SKM-1 (cell line): ENCODE measurements at regions not wholly inside any gene's neighbourhood (a gene's known extent, or its start where the extent isn't known, plus 50 kb on each side); places are given as distances from the start of the nearest gene placed in this dataset.

Experiments
- DNase-seq: peaks from one replicate; lab custom pipeline; 2025; ENCODE audit not compliant: unreplicated experiment; lab: John Stamatoyannopoulos, UW

GRCh38 chr7:52980129-52980528, 55.3 kb upstream of the POM121L12 start:
- DNase-seq, result no peak

- no peak for DNase-seq
Observed at GRCh38 chr7:52973126-52973525, 62.3 kb upstream of the POM121L12 start.

- no peak for DNase-seq
Observed at GRCh38 chr7:52962402-52963076, 72.9 kb upstream of the POM121L12 start.

GRCh38 chr7:52961084-52961483, 74.3 kb upstream of the POM121L12 start:
- DNase-seq, result no peak

GRCh38 chr7:52959878-52960660, 75.4 kb upstream of the POM121L12 start:
- DNase-seq, result no peak

GRCh38 chr7:52959336-52959735, 76.1 kb upstream of the POM121L12 start:
- DNase-seq, result no peak

GRCh38 chr7:52958621-52959140, 76.8 kb upstream of the POM121L12 start:
- DNase-seq, result no peak

GRCh38 chr7:52956379-52956915, 79.0 kb upstream of the POM121L12 start:
- DNase-seq, result no peak

- DNase-seq, result no peak
Observed at GRCh38 chr7:52955522-52955921, 79.9 kb upstream of the POM121L12 start.

- no peak for DNase-seq
Observed at GRCh38 chr7:52944921-52945320, 90.5 kb upstream of the POM121L12 start.

GRCh38 chr7:52940481-52940880, 95.0 kb upstream of the POM121L12 start:
- DNase-seq, result no peak

- DNase-seq, result no peak
Observed at GRCh38 chr7:52938455-52939133, 96.8 kb upstream of the POM121L12 start.

- DNase-seq, result no peak
Observed at GRCh38 chr7:52936750-52937149, 98.7 kb upstream of the POM121L12 start.

- DNase-seq, result no peak
Observed at GRCh38 chr7:52928591-52928990, 106.8 kb upstream of the POM121L12 start.

GRCh38 chr7:52925332-52925731, 110.1 kb upstream of the POM121L12 start:
- DNase-seq, result no peak

- no peak for DNase-seq
Observed at GRCh38 chr7:52920977-52921376, 114.5 kb upstream of the POM121L12 start.

- DNase-seq, result no peak
Observed at GRCh38 chr7:52917982-52918578, 117.4 kb upstream of the POM121L12 start.

GRCh38 chr7:52911795-52912194, 123.6 kb upstream of the POM121L12 start:
- DNase-seq, result no peak

- DNase-seq, result no peak
Observed at GRCh38 chr7:52911326-52911725, 124.1 kb upstream of the POM121L12 start.

- no peak for DNase-seq
Observed at GRCh38 chr7:52909935-52910334, 125.5 kb upstream of the POM121L12 start.

- DNase-seq, result no peak
Observed at GRCh38 chr7:52909131-52909530, 126.3 kb upstream of the POM121L12 start.
